NCI-H526 (cell line): ENCODE measurements at regions not wholly inside any gene's neighbourhood (a gene's known extent, or its start where the extent isn't known, plus 50 kb on each side); places are given as distances from the start of the nearest gene placed in this dataset.

Experiments
- DNase-seq, 2 experiments: peaks; one replicate each; lab custom pipeline; 2025; lab: John Stamatoyannopoulos, UW

- DNase-seq = no peak
Measured at GRCh38 chr5:153880106-153880505, 158.6 kb downstream of the FAM114A2 start.

GRCh38 chr5:153879596-153879995 is 159.1 kb downstream of the FAM114A2 start:
- DNase-seq = no peak

- no peak for DNase-seq
Measured at GRCh38 chr5:153866176-153866575, 172.5 kb downstream of the FAM114A2 start.

GRCh38 chr5:153865016-153865415 is 173.7 kb downstream of the FAM114A2 start:
- DNase-seq = no peak

GRCh38 chr5:153863951-153864350 is 174.8 kb downstream of the FAM114A2 start:
- DNase-seq = no peak
